Lung microvascular endothelial cell (primary cell): ENCODE measurements at regions not wholly inside any gene's neighbourhood (a gene's known extent, or its start where the extent isn't known, plus 50 kb on each side); places are given as distances from the start of the nearest gene placed in this dataset.

Experiments
- DNase-seq, 2 donors: peaks; one replicate each; pipeline versions ENCODE4 v3.0.0 to v3.0.0-alpha.2; 2010; ENCODE audit warnings: low read depth in 2 of 2

GRCh38 chr11:19561011-19561410 is 151.6 kb upstream of the NAV2 start:
- peak; percentile 77 to 87 for DNase-seq

DNA sequence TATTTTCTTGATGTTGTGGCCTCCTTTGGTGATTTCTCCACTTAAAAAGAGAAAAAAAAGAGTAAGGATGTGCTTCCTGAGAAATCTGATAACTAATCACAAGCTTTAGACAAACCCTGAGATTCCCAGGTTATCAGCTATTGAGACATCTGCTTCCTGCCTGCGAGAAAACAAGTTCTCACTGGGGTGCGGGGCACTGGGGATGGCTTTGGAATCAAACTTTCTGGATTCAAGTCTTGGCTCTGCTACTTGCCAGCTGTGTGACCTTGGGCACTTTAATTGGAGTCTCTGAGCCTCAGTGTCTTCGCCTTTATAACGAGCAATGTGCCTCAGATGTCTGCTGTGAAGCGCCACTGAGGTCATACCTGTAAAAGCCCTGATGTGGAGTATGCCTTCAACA is 152.5 kb upstream of the NAV2 start:
- DNase-seq: peak; percentile 10 to 51

GRCh38 chr11:19559746-19560145 is 152.9 kb upstream of the NAV2 start:
- peak in 1 of 2 donors; percentile 3 for DNase-seq

DNA sequence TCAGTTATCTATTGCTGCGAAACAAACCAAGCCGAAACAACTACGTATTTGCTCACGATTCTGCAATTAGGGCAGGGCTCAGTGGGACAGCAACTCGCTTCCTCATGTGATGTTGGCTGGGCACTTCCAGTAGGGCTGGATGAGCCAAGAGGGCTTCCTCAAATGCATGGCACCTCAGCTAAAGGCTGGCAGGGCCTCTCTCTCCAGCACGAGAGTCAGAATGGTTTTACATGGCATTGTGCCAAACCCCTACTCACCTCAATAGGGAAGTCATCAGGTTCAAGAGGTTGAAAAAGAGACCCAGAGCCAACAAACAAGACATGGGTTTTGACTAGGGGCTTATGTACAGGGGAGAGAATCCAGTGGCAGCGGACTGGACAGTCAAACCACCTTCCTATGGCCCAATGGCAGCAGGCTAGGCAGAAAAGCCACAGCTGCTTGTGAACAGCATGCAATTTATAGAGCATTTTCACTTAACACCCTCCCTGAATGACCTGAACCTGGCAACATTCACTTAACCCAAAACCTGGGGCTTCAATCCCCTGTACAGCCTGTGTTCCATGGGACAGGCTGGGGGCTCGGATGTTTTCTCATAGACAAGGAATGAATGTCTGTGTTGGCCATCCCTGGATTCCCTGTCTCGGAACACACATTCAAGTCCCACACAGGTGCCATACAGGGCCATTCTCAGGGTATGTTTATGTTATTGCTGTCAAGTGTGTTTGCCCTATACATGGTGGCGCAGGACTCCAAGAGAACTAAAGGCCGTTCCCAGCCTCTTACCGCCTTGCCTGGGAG is 154.2 kb upstream of the NAV2 start:
- no peak for DNase-seq

DNA sequence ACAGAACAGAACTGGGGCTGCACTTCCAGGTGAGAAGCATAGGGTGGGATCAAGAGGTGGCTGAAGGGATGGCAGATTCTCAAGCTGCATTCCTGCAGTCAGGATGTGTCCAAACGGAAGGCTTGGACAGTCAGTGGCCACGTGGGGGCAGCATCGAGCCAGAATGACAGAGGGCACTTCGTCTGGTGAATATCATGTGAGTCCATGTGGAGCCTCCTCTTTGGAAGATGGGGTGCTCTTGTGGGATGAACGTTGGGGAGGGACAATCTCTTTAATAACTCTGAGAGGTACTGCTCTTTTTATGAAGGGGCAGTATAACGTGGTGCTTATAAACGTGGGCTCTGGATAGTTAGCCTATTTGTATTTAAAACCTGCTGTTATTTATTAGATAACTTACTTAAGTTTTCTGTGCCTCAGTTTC is 154.9 kb upstream of the NAV2 start:
- DNase-seq: peak; percentile 77 to 81

GRCh38 chr11:19557185-19557584 is 155.5 kb upstream of the NAV2 start:
- DNase-seq: no peak

- DNase-seq: no peak
These were observed 157.4 kb upstream of the NAV2 start for GRCh38 chr11:19555266-19555665.

GRCh38 chr11:19553683-19554333 is 158.8 kb upstream of the NAV2 start:
- DNase-seq: peak; percentile 77 to 86

GRCh38 chr11:19552656-19553260 is 159.9 kb upstream of the NAV2 start:
- DNase-seq: no peak

GRCh38 chr11:19552161-19552560 is 160.5 kb upstream of the NAV2 start:
- no peak for DNase-seq

DNA sequence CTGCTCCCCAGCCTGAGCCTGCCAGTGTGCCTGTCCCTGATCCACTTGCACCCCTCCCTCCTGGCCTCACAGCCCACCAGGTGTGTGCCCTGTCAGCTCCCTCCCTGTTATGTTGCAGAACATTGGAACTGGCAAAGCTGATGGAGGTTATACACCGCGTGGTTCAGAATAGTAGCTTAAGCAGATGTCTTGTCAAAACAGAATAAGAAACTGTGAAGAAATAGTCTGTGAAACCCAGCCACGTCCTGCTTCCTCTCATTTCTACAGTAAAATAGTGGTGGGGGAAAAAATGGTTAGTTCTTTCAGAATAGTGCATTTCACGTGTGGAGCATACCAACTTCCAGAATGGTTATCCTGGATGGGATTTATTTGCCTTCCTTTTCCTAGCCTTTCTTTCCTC is 161.2 kb upstream of the NAV2 start:
- no peak for DNase-seq

DNA sequence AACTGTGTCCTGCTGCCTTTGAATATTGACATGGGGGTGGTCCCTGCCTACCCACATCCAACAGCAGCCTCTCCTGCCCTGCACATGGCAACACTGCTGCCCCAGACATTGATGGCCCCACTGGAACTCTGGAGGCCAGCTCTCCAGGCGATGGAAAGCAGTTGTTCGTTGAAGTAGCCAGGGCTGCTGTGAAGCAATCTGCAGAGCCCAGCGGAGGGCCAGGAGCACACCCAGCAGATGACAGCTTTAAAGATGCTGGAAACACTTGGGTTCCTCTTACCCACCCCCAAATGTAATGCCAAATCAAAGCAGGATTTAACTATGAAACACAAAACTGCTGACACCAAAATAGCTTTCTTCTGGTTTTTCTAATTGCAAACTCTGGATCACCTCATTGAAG is 165.6 kb upstream of the NAV2 start:
- DNase-seq: no peak

- no peak for DNase-seq
These were observed 166.3 kb upstream of the NAV2 start for GRCh38 chr11:19546325-19546724.

- no peak for DNase-seq
These were observed 171.1 kb upstream of the NAV2 start for GRCh38 chr11:19541521-19542049.

GRCh38 chr11:19539861-19540260 is 172.8 kb upstream of the NAV2 start:
- DNase-seq: no peak

DNA sequence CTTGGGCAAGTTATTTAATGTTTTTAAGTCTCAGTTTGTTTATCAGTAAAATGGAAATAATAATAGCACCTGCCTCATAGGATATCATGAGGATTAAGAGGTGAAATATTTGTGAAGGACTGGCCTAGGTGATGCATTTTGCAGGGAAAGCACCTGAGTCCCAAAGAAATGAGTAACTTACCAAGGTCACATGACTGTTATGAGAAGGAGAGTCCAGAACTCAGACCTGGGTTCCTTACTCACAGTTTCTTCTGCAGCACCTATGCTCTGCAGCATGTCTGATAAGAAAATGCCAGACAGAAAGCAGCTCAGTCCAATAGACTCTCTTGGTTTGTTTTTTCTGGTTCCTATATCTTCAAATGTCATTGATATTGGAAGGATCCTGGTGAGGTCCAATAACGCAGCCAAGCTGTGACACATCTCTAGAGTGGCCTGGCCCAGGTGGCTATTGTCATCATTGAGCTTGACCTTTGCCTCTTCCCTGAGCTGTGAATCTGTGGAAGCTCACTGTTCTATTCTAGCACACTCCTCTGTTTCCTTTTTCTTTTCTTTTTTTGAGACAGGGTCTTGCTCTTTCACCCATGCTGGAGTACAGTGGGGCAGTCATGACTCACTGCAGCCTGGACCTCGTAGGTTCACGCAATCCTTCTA is 174.7 kb upstream of the NAV2 start:
- no peak for DNase-seq

DNA sequence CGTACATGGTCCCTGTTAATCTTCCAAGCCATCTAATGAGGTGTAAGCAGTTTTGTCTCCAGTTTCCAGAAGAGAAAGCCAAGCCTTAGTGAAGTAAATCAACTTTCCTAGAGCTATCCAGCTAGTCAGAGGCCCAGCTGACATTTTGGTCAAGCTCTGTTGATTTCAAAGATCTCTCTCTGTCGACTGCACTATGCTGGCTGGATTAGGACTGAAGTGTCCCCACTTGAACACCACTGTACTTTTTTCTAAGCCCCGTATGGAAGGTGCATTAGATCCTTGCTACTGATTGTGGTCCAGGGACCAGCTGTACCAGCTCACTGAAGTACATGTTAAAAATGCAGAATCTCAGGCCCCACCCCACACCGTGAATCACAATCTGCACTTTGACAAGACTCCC is 176.5 kb upstream of the NAV2 start:
- DNase-seq: no peak

- no peak for DNase-seq
These were observed 182.1 kb upstream of the NAV2 start for GRCh38 chr11:19530505-19530904.

- DNase-seq: no peak
These were observed 186.5 kb upstream of the NAV2 start for GRCh38 chr11:19526119-19526518.

DNA sequence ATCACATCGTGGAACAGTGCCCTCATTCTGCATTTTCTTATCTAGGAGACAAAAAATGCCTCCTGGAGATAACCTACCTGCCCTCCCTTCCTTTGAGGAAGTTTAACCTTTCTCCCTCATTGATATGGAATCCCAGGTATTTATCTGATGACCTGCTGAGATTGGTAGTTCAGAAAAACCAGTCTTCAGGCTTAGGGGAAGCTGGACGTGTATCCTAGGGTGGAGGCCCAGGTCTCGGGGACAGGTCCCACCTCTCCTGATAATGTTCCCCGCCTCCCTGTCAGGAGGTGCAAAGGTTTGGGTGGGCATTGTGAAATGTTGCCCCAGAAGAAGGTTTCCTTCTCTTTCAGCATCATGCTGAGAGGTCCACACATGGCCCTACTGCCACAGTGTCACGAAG is 186.9 kb upstream of the NAV2 start:
- DNase-seq: no peak

DNA sequence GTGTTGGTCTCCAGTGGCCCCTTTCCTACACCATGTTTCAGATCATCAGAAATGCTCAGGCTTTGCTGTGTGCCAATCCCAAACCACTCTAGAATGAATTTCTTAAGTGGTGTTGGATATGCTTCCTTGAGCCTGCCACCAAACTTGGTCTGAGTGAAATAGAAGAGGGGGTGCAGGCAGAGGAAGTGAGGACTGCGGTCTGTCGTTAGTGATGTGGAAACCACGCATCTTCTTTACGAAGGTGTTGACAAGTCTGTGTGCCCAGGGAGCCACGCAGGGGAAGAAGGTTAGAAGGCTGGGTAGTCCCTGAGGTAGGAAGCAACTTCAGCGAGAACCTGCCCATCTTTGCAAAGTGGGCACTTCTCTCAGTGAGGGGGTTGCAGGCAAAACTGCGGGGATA is 187.4 kb upstream of the NAV2 start:
- no peak for DNase-seq

- DNase-seq: peak; percentile 10 to 54
These were observed 188.4 kb upstream of the NAV2 start for GRCh38 chr11:19524171-19524671.
